NK-92 treated with Interleukin-12 subunit alpha and Interleukin-12 subunit beta, amount 100 ng/mL, for 24 hours (cell line): ENCODE measurements at regions not wholly inside any gene's neighbourhood (a gene's known extent, or its start where the extent isn't known, plus 50 kb on each side); places are given as distances from the start of the nearest gene placed in this dataset.
A peak's percentile ranks its signal among the peaks of the same experiment; 100 is the strongest.

ENCODE experiments used
- DNase-seq: peaks from one replicate; lab custom pipeline; 2025; lab: John Stamatoyannopoulos, UW

- DNase-seq, result no peak
Measured at GRCh38 chr3:34011171-34012101, 213.0 kb downstream of the PDCD6IP start.

- DNase-seq, result no peak
Measured at GRCh38 chr3:34012102-34012461, 213.7 kb downstream of the PDCD6IP start.

DNA sequence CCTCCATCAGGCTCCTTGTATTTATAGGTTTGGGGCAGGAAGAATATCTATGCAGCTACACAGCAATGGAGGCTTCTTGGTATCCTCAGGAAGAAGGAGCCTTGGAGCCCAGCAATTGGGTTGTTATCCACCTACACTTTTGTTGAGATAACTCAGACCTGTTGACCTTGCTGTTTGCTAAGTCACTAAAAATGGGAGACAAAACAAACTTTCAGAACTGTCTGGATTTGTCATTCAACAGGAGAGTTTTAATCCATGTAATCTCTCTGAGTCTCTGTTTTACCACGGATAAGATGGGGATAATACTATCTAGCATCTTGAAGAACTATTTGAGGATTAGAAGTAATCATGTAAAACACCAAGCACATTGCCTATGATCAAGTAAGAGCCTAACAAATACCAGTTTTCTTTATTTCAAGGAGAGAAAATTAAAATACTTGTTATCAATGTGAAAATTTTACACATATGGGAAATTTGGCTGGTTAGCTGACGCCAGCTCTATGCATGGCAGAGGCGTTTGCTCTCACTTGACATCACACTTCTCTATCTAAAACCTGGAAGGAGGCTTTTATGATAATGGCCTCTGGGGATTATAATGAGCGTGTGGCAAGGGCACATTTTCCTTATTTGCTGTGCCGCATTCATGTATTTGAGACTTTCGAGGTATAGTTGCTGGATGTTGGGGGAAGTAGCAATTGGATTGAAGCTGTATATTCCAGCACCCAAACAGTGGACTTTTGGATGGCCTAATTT lies 215.6 kb downstream of the PDCD6IP start:
- no peak for DNase-seq

- no peak for DNase-seq
Measured at GRCh38 chr3:34015204-34016142, 217.0 kb downstream of the PDCD6IP start.

- peak; percentile 13 for DNase-seq
Measured at GRCh38 chr3:34016925-34017587, 218.6 kb downstream of the PDCD6IP start.

DNA sequence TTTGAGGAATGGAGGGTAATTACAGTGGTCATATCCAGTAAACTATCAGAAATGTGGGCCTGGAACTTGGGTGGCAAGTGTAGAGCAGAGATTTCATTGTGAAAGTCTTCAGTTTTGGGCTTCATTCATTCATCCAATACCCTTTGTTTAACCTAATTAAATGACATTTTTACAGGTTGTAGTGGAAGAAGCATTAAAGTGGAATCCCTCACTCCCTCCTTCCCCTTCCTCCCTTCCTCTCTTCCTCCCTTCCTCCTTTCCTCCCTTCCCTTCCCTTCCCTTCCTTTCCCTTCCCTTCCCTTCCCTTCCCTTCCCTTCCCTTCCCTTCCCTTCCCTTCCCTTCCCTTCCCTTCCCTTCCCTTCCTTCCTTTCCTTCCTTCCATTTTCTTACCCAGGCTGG lies 219.3 kb downstream of the PDCD6IP start:
- no peak for DNase-seq

DNA sequence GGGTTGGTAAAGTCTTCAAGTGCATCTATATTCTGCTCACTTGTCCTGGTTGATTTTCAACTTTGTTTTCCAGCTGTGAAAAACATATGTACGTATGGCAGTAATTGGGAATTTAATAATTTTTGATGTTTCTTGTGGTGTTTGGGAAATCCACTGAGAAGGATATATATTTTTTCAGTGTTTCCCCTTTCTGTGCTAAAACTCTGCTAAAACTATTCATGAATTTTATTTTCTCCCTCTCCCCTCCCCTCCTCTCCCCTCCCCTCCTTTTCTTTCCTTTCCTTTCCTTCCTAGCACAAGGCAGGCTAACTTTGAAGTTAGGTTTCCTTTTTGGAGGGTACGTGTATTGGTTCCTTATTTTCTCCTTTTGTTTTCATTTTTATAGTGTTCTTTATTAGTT lies 220.7 kb downstream of the PDCD6IP start:
- DNase-seq, result no peak

DNA sequence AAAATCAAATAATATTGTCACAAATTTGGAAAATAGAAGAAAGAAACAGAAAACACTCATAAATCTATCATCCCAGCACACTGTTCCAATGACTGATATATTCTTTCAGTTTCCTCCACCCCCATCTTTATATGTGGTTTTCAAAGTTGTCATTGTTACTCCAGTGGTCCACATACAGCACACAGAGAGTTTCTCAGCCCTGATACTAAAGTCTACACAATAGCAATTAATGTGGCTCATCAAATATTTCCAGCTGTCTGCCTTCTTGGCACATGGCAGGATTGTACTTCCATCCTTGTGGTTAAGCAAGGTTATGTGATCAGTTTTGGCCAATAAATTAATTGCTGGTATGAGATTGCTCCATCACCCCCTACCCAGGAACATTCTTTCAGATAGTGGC lies 221.7 kb downstream of the PDCD6IP start:
- no peak for DNase-seq

DNA sequence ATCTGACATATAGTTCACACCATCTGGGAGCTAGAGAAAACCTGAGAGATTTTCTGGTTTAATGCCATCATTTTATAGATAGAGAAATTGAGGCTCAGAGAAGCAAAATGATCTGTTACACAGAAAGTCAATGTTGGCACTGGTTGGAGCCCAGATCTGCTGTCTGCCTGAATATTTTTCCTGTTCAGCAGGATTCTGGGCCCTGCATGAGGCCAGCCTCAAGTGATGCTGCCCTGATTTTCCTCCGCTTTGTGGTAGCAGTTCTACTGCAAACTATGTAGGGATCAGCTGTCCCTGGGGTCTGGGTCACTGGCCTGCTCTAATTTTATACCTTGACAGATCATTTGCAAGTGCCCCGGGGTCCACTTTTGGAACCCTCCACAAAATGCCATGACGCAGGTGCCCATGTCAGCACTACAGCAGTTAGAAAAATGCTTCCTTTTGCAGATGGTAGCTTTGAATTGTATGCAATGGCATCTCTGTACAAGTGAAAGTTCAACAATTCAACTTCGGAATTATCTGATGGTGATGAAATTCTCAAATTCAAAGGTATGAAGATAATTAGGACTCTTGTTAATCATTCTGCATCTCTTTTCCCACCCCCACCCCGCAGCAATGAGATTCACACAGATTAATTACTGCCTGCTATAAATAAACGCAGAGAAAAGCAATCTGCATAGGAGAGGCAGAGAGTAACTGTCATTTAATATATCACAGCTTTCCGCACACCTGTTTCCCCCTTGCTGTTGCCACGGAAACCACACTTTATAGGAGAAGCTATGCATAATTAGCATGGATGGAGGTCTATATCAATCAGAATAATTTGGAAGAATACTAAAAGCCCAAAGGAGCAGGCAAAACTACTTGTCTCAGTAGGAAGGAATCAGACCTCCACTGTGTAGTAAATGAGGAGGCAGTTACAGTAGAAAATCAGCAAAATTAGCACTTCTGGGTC lies 222.6 kb downstream of the PDCD6IP start:
- no peak for DNase-seq

- DNase-seq, result no peak
Measured at GRCh38 chr3:34022147-34022546, 223.7 kb downstream of the PDCD6IP start.

- DNase-seq, result no peak
Measured at GRCh38 chr3:34024447-34025240, 226.2 kb downstream of the PDCD6IP start.

DNA sequence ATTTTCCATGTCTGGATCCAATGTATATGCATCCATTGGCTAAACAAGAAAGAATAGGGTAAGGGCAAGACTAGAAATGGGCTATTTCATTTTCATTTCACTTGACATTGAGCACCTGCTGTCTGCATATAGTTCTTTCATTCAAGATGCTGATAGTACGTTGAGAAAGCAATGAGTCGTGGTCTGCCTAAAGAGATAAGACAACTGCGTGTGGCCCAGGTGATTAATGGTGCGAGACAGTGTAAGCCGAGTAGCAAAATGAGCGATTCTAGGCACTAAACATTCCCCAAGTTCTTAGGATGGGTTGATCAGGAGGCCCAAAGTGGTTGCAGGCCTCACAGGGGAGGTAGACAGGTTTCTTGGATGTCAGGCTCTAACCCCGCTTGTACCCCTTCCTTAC lies 235.4 kb downstream of the PDCD6IP start:
- no peak for DNase-seq

GRCh38 chr3:34034840-34035239 lies 236.4 kb downstream of the PDCD6IP start:
- DNase-seq, result no peak

- no peak for DNase-seq
Measured at GRCh38 chr3:34035775-34036174, 237.3 kb downstream of the PDCD6IP start.

DNA sequence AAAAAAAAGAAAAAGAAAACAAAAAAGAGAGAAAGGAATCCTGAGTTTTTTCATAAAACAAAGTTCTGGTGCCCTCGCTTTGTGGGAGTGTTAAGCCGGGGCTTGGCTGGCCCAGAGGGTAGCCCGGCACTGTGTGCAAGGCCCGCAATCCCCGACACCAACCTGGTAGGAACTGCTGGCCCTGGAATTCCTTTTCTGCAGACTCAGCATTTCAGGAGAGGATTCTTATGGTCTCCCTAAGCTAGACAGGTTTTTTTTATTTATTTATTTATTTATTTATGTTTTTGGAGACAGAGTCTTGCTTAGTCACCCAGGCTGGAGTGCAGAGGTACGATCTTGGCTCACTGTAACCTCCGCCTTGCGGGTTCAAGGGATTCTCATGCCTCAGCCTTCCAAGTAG lies 238.8 kb downstream of the PDCD6IP start:
- no peak for DNase-seq

- DNase-seq, result no peak
Measured at GRCh38 chr3:34038131-34038530, 239.7 kb downstream of the PDCD6IP start.

DNA sequence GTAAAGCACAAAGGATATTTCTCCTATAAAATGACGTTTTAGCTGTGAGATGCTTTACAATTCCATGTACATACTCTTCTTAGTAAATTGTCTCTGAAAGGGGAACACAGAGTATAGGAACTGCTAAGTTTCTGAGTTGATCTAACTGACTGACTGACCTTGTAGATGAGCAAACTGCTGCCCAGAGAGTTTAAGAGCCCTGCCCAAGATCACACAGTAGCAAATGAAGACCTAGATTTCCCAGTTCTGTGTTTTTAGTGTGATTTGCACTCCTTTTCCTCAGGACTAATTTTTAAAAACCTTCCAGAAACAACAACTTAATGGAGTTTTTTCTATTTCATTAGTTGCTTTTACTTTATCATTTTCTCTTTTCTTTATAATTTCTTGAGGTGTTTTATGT lies 247.7 kb downstream of the PDCD6IP start:
- DNase-seq, result no peak

DNA sequence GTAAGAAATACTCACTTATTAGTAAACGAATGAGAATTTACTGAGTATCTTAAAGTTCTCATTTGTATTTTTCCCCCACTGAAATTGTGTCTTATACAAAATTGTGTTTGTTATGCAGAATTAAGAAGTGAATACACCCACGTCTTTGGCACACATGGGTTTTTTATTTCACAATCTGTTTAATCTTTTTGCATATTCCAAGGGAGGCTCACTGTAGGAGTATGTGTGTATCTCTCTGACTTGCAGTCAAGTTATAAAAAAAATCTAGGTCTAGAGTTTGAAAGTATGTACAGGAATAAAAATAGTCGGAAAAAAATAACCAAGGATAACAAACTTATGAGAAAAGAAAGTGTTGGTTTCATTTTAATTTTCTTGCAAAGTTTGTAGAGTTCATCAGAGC lies 255.2 kb downstream of the PDCD6IP start:
- no peak for DNase-seq

GRCh38 chr3:34056181-34056910 lies 257.9 kb downstream of the PDCD6IP start:
- DNase-seq, result no peak
